HUES48 (cell line): ENCODE measurements at regions not wholly inside any gene's neighbourhood (a gene's known extent, or its start where the extent isn't known, plus 50 kb on each side); places are given as distances from the start of the nearest gene placed in this dataset.
A peak's percentile ranks its signal among the peaks of the same experiment; 100 is the strongest.

ENCODE experiments used
- H3K27ac ChIP-seq: one replicate; pipeline ENCODE4 v1.7.0; 2013; ENCODE audit warnings: low read depth, low read length, inconsistent platforms
- H3K27me3 ChIP-seq: 2 replicates; pipeline ENCODE4 v1.6.1; 2013; ENCODE audit warnings: mild to moderate bottlenecking, low read length; ENCODE audit not compliant: control insufficient read depth, insufficient read depth
- H3K36me3 ChIP-seq: 2 replicates; pipeline ENCODE4 v1.6.1; 2013; ENCODE audit warnings: low read length; ENCODE audit not compliant: control insufficient read depth, insufficient read depth
- H3K4me1 ChIP-seq: 2 replicates; pipeline ENCODE4 v1.6.1; 2013; ENCODE audit warnings: mild to moderate bottlenecking, low read length; ENCODE audit not compliant: control insufficient read depth, insufficient read depth
- H3K4me3 ChIP-seq: 2 replicates; pipeline ENCODE4 v1.5.1; 2013; ENCODE audit warnings: mild to moderate bottlenecking, low read depth, low read length
- H3K9ac ChIP-seq: 2 replicates; pipeline ENCODE4 v1.6.1; 2013; ENCODE audit warnings: mild to moderate bottlenecking, low read depth, low read length, moderate library complexity
- H3K9me3 ChIP-seq: 2 replicates; pipeline ENCODE4 v1.6.1; 2013; ENCODE audit warnings: low read length; ENCODE audit not compliant: control insufficient read depth, insufficient read depth

DNA sequence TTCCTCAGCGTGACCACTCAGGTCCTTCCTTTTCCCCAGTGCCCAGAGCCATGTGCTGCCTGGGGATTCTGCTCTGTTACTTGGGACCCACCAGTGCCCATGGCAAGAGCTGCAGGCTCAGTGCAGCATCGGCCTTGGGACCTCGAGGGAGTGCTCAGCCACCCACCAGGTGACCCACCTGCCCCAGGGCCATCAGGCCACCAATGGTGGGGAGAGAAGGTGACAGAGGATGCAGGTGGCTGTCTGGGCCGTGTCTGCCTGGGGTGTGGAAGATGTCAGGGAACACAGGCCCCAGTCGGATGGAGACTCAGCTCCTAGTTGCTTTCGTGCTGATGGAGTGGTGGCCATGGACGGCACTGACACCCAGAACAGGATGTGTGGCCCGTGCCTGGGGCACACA lies 104.7 kb upstream of the FAM20C start:
- H3K9ac ChIP-seq = no peak overlapping the region
- no peaks in the 10 kb centered on the region for H3K36me3 ChIP-seq
- peaks cover 16% of the 10 kb centered on the region for H3K4me1 ChIP-seq
- no peak overlapping the region for H3K27ac ChIP-seq
- H3K4me3 ChIP-seq = no peak overlapping the region
- no peaks in the 10 kb centered on the region for H3K9me3 ChIP-seq
- H3K27me3 ChIP-seq = no peaks in the 10 kb centered on the region

DNA sequence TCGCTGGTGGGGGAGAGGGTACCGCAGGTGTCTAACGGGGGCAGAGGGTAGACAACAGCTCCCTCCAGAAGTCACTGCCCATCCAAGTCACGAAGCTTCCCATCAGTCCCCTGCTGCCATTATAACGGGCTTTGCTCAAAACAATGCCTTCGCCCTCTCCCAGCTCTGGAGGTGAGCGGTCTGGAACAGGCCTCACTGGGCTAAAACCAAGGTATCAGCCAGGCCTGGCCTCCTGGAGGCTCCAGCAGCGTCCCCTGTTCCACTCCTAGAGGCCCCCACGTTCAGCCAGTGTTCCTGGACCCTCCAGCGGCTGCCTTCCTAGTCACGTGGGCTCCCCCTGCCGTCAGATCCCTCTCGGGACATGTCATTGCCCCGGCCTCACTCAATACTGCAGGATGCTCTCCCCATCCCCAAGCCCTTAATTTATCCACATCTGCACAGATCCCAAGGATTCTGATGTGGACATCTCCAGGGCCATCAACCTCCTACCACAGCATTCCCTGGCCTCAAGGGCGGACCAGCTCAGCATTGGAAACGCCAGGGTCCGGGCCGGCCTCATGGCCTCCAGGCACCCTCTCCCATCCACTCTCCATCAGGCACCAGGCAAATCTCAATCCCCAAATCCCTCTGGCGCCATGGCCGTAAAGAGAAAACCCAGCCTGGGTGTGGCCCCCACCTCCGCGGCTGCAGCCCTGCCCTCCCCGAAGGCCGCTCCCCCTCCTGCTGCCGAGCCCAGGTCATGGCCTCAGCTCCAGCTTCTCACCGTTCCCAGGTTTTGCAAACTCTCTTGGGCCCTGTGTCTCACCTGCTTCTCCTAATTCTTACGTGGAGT lies 104.1 kb upstream of the FAM20C start:
- Histone ChIP-seq H3K4me1 (peaks cover 21% of the 10 kb centered on the region), H3K27ac (no peak overlapping the region), H3K36me3 (no peaks in the 10 kb centered on the region), H3K27me3 (no peaks in the 10 kb centered on the region), H3K9ac (no peak overlapping the region), H3K4me3 (no peak overlapping the region), H3K9me3 (no peaks in the 10 kb centered on the region)

DNA sequence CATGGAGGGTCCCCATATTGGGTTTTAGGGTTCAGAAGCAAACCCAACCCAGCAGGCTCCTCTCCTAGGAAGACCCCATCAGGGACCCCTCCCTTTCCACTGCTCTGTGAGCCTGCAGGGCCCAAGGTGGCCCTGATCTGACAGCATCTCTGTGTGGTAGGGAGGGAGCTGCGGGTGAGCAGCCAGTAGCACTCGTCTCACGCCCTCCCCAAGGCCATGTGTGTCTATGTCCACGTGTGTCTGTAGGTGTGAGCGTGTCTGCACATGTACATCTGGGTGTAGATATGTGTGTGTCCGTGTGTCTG lies 103.5 kb upstream of the FAM20C start:
- Histone ChIP-seq H3K4me3 (no peak overlapping the region), H3K4me1 (peaks cover 27% of the 10 kb centered on the region), H3K27ac (no peak overlapping the region), H3K9ac (no peak overlapping the region), H3K36me3 (no peaks in the 10 kb centered on the region), H3K9me3 (no peaks in the 10 kb centered on the region), H3K27me3 (no peaks in the 10 kb centered on the region)

DNA sequence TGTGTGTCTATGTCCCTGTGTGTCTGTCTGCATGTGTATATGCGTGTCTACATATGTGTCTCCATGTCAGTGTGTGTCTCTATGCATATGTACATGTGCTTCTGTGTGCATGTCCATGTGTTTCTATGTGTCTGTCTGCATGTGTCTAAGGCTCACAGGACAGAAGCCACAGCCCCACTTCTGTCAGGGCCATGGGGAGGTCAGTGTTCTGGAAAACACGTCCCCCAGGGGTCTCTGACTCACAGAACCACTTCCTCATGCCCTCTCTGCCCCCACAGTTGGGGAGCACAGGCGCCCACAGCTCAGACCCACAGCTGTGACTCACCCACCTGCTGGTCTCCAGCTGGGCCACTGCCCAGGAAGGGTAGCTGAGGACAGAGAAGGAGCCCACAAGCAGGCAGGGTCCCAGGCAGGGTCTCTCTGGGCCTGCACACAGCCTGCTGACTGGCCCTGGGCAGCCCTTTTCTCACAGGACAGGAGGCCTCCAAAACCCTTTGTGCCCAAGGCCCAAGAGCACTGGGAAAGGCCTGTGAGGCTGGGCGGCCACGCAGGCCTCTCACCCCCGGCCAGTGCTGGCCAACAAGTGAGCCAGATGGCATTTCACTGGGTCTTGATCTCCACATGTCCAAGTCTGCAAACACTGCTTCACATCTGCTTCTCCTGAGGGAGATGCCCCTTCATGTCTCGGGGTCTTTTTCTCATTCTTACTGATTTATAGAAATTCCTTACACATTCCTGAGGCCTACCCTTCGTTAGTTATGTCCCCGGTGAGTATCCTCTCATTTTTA lies 102.9 kb upstream of the FAM20C start:
- Histone ChIP-seq H3K9ac (no peak overlapping the region), H3K9me3 (no peaks in the 10 kb centered on the region), H3K4me1 (peaks cover 33% of the 10 kb centered on the region), H3K4me3 (no peak overlapping the region), H3K36me3 (no peaks in the 10 kb centered on the region), H3K27ac (no peak overlapping the region), H3K27me3 (no peaks in the 10 kb centered on the region)

DNA sequence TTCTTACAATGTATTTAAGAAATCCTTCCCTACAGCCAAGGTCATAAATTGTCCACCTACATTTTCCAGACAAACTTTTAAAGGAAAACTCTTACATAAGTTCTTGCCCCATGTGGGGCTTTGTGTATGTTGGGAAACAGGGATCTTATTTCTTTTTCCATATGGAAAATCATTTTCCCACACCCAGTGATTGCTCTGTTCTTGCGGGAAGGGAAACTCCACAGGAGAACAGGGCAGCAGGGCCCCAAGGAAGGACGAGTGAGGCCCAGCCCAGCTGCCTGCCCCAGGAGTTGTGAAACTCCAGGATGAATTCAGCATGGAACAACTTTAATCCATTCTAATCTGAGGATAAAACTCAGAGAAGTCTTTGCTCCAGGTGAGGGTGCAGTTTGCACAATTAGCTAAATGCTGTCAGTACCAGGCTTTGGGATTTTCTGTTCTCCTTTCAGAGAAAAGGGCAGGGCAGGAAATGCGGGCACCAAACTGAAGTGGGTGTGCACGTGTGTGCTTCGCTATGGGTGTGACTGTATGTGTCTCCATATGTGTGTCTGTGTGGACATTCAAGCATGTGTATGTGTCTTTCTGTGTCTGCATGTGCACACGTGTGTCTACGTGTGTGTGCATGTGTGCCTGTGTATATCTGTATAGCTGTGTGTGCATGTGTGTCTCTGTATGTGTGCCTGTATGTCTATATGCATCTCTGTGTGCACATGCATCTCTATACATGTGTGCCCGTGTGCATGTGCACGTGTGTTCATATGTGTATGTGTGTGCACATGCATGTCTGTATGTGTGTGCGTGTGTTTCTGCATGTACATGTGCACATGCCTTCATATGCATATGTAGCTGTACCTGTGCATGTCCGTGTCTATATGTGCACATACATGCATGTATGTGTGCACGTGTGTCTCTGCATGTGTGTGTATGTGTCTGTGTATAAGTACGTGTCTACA lies 102.0 kb upstream of the FAM20C start:
- Histone ChIP-seq H3K4me1 (peaks cover 42% of the 10 kb centered on the region), H3K36me3 (no peaks in the 10 kb centered on the region), H3K27ac (peak overlapping the region; percentile 52), H3K27me3 (no peaks in the 10 kb centered on the region), H3K4me3 (no peak overlapping the region), H3K9ac (no peak overlapping the region), H3K9me3 (no peaks in the 10 kb centered on the region)

DNA sequence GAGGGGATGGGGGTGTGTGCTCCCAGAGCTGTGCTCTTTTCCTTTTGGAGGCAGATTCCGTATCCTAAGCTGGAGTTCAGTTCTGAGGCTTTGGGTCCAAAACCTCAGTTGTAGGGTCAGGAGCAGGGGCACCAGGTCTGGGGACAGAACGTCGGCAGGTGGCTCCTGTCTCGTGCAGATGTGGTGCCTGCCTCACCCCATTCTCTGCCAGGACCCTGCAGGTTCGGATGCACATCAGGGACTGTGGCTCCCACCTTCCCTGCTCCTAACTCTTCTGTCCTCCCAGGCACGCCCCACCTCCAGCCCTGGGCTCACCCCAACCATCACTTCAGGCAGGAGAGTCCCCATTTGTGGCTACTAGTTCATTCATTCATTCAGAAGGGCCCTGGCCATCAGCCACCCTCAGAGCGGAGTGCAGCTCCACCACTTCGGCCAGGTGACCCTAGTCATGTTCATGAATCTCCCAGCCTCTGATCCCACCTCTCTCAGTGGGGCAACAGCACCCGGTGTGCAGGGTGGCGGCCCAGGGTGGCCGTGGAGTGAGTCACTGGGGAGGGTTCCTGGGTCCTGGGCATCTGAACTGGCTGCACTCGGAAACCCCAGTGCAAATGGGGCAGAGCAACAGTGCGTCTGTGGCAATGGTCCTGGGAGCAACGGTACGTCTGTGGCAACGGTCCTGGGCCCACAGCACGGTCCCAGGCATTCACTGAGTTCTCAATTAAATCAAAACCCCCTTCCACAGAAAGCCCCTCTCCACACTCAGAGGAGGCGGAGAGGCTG lies 100.8 kb upstream of the FAM20C start:
- H3K4me3 ChIP-seq = no peak overlapping the region
- H3K27me3 ChIP-seq = no peaks in the 10 kb centered on the region
- H3K27ac ChIP-seq = peak overlapping the region; percentile 48
- H3K4me1 ChIP-seq = peaks cover 53% of the 10 kb centered on the region
- H3K9me3 ChIP-seq = no peaks in the 10 kb centered on the region
- no peak overlapping the region for H3K9ac ChIP-seq
- H3K36me3 ChIP-seq = no peaks in the 10 kb centered on the region

DNA sequence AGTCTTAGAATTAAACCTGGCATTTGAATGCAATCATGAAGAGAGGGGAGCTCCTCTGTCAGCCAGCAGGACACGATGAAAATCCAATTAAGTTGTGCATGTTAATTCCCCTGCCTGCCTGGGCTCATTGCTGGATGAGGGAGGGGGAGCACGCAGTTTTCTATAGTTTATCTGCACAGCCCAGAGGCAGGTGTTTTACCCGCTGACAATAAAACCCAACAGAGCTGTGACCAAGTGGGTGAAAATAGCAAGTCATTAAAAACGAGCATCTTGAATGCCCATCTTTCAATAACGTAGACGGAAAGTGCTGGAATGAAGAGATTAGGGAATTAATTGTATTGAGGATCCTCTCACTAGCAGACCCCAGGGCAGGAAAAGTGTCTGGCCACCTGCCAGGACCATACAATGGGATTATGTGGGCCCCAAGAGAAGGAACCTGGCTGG lies 100.1 kb upstream of the FAM20C start:
- Histone ChIP-seq H3K27me3 (no peaks in the 10 kb centered on the region), H3K27ac (peak overlapping the region; percentile 48), H3K4me3 (no peak overlapping the region), H3K36me3 (no peaks in the 10 kb centered on the region), H3K9ac (no peak overlapping the region), H3K9me3 (no peaks in the 10 kb centered on the region), H3K4me1 (peaks cover 57% of the 10 kb centered on the region)

DNA sequence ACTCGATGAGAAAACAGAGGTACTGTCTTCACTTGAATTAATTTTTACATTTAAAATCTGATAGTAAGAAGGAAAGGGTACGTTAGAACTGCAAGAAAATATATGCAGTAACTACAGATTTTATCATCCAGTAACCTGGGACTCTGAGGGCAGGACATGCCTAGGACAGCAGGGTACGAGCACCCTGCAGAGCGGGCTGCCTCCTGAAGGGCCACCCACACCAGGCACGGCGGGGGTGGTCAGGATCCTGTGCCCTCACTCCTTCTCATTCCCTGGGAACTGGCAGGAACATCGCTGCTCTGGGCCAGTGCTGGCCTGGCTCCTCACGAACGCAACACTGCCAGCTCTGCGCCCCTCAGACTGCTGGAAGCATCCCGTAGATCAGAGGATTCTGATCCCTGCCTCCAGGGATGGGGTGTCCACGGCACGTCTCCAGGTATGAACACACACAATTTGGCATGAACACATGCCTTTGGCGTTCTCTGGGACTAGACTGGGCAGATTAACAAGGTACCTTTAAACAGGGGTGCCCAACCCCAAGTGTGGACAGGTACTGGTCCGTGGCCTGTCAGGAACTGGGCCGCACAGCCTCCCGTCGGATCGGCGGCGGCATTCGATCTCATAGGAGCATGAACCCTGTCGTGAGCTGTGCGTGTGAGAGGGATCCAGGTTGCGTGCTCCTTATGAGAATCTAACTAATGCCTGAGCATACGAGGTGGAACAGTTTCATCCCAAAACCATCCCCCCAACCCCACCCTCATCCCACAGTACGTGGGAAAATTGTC lies 99.3 kb upstream of the FAM20C start:
- Histone ChIP-seq H3K4me1 (peaks cover 65% of the 10 kb centered on the region), H3K27me3 (no peaks in the 10 kb centered on the region), H3K36me3 (no peaks in the 10 kb centered on the region), H3K9ac (no peak overlapping the region), H3K27ac (peak overlapping the region; percentile 48), H3K9me3 (no peaks in the 10 kb centered on the region), H3K4me3 (no peak overlapping the region)

DNA sequence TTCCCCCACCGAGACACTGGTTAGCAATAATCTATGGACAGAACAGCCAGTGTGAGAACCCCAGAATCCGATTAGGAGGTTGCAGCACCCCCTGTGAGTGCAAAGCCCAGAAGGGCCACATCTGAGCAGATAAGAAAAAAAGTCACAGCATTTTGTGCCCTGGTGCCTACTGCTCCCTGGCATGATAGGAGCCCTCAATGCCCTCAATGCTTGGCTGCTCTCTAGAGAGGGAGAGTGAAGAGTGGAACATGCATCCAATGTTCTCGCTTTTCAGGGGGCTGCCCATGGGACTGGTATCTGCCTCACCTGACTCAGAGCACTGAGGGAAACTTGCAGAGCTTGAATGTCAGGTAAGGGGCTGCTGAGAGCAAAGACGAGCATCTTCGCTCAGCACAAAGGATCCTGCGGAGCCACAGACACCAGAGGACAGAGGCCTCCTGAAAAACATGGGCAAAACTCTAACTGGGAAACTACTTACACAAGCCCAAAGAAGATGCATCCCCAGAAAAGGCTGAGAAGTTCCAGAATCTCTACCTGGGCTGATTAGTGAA lies 98.0 kb upstream of the FAM20C start:
- Histone ChIP-seq H3K9me3 (peaks cover 3% of the 10 kb centered on the region; the same call in 1 of the 2 replicates), H3K27me3 (no peaks in the 10 kb centered on the region), H3K4me1 (peaks cover 67% of the 10 kb centered on the region), H3K36me3 (no peaks in the 10 kb centered on the region), H3K4me3 (no peak overlapping the region), H3K9ac (no peak overlapping the region), H3K27ac (peak overlapping the region; percentile 26)
